ENCODE measurements at regions not wholly inside any gene's neighbourhood (a gene's known extent, or its start where the extent isn't known, plus 50 kb on each side); places are given as distances from the start of the nearest gene placed in this dataset.

DNA sequence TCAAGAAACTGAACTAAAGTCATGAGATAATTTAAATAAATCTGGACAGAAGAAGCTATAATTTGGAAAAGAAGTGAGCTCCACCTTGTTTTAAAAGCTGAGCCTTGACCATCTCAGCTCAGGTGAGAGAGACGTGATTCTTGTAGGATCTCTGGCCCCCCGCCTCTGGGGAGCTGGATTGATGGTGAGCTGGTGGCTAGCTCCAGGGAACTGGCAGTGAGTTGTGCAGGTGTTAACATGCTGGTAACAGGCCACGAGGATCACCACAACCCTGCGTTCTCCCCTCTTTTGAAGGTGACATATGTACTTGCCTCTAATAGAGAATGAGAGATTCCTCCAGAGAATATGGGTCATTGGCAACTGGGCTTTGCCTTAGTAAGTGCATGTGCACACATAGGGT is 485.1 kb downstream of the IRS2 start (continued):
- TF ChIP-seq, protein P1, sequence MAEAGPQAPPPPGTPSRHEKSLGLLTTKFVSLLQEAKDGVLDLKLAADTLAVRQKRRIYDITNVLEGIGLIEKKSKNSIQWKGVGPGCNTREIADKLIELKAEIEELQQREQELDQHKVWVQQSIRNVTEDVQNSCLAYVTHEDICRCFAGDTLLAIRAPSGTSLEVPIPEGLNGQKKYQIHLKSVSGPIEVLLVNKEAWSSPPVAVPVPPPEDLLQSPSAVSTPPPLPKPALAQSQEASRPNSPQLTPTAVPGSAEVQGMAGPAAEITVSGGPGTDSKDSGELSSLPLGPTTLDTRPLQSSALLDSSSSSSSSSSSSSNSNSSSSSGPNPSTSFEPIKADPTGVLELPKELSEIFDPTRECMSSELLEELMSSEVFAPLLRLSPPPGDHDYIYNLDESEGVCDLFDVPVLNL (IDR thresholded peaks at IDR 0.05; ENCODE audit: low read depth, low read length), result no peak
- no peak for TF ChIP-seq ZNF274 (IDR thresholded peaks at IDR 0.05; ENCODE audit: insufficient read depth, insufficient read length)
- no peak for TF ChIP-seq ATF7 (IDR thresholded peaks at IDR 0.05; ENCODE audit: low read depth)
- TF ChIP-seq ZNF384 (IDR thresholded peaks at IDR 0.05; ENCODE audit: borderline replicate concordance, low read depth, low read length), result no peak
- TF ChIP-seq FOXM1 (IDR thresholded peaks at IDR 0.05; ENCODE audit: low read depth, low read length), result no peak
- no peak for TF ChIP-seq ZNF217 (IDR thresholded peaks at IDR 0.05)

DNA sequence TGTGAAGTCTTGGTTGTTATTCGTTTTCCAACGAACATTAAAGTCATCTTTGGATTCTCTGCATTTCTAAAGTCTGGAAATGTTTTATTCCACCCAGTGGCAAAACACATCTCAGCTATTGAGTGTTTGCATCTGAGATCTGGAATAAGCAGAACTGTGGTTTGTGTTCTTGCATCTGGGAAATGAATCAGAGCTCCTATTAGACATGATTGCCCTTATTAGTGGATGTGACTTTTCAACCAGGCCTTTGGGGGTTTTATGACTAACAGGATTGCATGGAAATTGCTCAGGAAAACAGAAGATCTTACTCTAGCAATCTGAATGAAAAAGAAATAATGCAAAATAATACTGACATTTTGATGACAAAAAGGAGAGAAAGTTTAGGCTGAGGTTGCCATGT is 488.8 kb downstream of the IRS2 start:
- CTCF ChIA-PET, result no interaction called here
- intact Hi-C loops (cut with micrococcal nuclease; ENCODE audit: unreplicated experiment), result no loop called here
- TF ChIP-seq, protein P2, sequence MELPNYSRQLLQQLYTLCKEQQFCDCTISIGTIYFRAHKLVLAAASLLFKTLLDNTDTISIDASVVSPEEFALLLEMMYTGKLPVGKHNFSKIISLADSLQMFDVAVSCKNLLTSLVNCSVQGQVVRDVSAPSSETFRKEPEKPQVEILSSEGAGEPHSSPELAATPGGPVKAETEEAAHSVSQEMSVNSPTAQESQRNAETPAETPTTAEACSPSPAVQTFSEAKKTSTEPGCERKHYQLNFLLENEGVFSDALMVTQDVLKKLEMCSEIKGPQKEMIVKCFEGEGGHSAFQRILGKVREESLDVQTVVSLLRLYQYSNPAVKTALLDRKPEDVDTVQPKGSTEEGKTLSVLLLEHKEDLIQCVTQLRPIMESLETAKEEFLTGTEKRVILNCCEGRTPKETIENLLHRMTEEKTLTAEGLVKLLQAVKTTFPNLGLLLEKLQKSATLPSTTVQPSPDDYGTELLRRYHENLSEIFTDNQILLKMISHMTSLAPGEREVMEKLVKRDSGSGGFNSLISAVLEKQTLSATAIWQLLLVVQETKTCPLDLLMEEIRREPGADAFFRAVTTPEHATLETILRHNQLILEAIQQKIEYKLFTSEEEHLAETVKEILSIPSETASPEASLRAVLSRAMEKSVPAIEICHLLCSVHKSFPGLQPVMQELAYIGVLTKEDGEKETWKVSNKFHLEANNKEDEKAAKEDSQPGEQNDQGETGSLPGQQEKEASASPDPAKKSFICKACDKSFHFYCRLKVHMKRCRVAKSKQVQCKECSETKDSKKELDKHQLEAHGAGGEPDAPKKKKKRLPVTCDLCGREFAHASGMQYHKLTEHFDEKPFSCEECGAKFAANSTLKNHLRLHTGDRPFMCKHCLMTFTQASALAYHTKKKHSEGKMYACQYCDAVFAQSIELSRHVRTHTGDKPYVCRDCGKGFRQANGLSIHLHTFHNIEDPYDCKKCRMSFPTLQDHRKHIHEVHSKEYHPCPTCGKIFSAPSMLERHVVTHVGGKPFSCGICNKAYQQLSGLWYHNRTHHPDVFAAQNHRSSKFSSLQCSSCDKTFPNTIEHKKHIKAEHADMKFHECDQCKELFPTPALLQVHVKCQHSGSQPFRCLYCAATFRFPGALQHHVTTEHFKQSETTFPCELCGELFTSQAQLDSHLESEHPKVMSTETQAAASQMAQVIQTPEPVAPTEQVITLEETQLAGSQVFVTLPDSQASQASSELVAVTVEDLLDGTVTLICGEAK (IDR thresholded peaks at IDR 0.05; ENCODE audit: borderline replicate concordance), result no peak
- TF ChIP-seq, protein P3, sequence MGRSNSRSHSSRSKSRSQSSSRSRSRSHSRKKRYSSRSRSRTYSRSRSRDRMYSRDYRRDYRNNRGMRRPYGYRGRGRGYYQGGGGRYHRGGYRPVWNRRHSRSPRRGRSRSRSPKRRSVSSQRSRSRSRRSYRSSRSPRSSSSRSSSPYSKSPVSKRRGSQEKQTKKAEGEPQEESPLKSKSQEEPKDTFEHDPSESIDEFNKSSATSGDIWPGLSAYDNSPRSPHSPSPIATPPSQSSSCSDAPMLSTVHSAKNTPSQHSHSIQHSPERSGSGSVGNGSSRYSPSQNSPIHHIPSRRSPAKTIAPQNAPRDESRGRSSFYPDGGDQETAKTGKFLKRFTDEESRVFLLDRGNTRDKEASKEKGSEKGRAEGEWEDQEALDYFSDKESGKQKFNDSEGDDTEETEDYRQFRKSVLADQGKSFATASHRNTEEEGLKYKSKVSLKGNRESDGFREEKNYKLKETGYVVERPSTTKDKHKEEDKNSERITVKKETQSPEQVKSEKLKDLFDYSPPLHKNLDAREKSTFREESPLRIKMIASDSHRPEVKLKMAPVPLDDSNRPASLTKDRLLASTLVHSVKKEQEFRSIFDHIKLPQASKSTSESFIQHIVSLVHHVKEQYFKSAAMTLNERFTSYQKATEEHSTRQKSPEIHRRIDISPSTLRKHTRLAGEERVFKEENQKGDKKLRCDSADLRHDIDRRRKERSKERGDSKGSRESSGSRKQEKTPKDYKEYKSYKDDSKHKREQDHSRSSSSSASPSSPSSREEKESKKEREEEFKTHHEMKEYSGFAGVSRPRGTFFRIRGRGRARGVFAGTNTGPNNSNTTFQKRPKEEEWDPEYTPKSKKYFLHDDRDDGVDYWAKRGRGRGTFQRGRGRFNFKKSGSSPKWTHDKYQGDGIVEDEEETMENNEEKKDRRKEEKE (IDR thresholded peaks at IDR 0.05), result no peak
- TF ChIP-seq POU2F2 (IDR thresholded peaks at IDR 0.05; ENCODE audit: borderline replicate concordance, low read depth, low read length) (no peak), NFXL1 (IDR thresholded peaks at IDR 0.05; ENCODE audit: borderline replicate concordance) (no peak), SPI1 (IDR thresholded peaks at IDR 0.05; ENCODE audit: borderline replicate concordance, insufficient read depth, low read depth, low read length) (no peak)
- TF ChIP-seq, protein P4, sequence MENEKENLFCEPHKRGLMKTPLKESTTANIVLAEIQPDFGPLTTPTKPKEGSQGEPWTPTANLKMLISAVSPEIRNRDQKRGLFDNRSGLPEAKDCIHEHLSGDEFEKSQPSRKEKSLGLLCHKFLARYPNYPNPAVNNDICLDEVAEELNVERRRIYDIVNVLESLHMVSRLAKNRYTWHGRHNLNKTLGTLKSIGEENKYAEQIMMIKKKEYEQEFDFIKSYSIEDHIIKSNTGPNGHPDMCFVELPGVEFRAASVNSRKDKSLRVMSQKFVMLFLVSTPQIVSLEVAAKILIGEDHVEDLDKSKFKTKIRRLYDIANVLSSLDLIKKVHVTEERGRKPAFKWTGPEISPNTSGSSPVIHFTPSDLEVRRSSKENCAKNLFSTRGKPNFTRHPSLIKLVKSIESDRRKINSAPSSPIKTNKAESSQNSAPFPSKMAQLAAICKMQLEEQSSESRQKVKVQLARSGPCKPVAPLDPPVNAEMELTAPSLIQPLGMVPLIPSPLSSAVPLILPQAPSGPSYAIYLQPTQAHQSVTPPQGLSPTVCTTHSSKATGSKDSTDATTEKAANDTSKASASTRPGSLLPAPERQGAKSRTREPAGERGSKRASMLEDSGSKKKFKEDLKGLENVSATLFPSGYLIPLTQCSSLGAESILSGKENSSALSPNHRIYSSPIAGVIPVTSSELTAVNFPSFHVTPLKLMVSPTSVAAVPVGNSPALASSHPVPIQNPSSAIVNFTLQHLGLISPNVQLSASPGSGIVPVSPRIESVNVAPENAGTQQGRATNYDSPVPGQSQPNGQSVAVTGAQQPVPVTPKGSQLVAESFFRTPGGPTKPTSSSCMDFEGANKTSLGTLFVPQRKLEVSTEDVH (IDR thresholded peaks at IDR 0.05; ENCODE audit: low read depth, partially characterized antibody), result no peak

More for the DNA sequence above, 488.8 kb downstream of the IRS2 start:
- H3K27me3 ChIP-seq (replicated peaks in 1 of 2; ENCODE audit: control insufficient read depth in 2 of 2, insufficient read depth in 2 of 2, low read length in 1 of 2), result no peaks in the 10 kb centered on the region
- no peak overlapping the region for H3K27ac ChIP-seq (ENCODE audit: control insufficient read depth, insufficient read depth)
- ChIA-PET SMC1A (ENCODE audit: uncharacterized antibody, unreplicated experiment) (no interaction called here), RAD21 (ENCODE audit: unreplicated experiment) (no interaction called here), POLR2A (no interaction called here)
- no peak overlapping the region for H3K9ac ChIP-seq (ENCODE audit: control insufficient read depth, insufficient read depth, low read length)
- no peaks in the 10 kb centered on the region for H3K36me3 ChIP-seq (ENCODE audit: control insufficient read depth in 2 of 2, insufficient read depth in 2 of 2, low read length in 1 of 2)
- DNase-seq (ENCODE audit: low read depth, low spot score) (no peak), FAIRE-seq (no peak), ATAC-seq (no peak)
- no peak overlapping the region for H3K4me2 ChIP-seq (ENCODE audit: control insufficient read depth, insufficient read depth)
- in situ Hi-C loops (cut with MboI), result no loop called here
- no peaks in the 10 kb centered on the region for H3K79me2 ChIP-seq (ENCODE audit: control insufficient read depth, insufficient read depth, low read length)
- WGBS (ENCODE audit: insufficient coverage, insufficient replicate concordance, low lambda C conversion rate, missing lambda C conversion rate), result 24% methylated on average over 2 of the region's 2 CpGs
- H4K20me1 ChIP-seq (ENCODE audit: control insufficient read depth, insufficient read depth), result no peaks in the 10 kb centered on the region
- H3K9me3 ChIP-seq (replicated peaks; ENCODE audit: control insufficient read depth, insufficient read depth, low read length), result peaks cover 1% of the 10 kb centered on the region; the same call in 1 of the 3 replicates
- H3K4me1 ChIP-seq (ENCODE audit: control insufficient read depth, insufficient read depth, low read length), result no peaks in the 10 kb centered on the region
- H3K4me3 ChIP-seq, result no peak overlapping the region
- BruUV-seq (replicated peaks), result no TSS peak
- no peak overlapping the region for H2AFZ ChIP-seq (ENCODE audit: control insufficient read depth, low read depth, low read length)

All from GM12878 (cell line).